Posterior vena cava (tissue), 2 donors: ENCODE measurements at regions not wholly inside any gene's neighbourhood (a gene's known extent, or its start where the extent isn't known, plus 50 kb on each side); places are given as distances from the start of the nearest gene placed in this dataset.

Experiments used
- DNase-seq: peaks from one replicate; pipeline ENCODE4 v3.0.0-alpha.2; 2020; ENCODE audit warnings: low spot score
- intact Hi-C, 2 donors: fragments of 100-400 bp; cut with DNase I; formaldehyde crosslinking; loops; one replicate each; pipeline versions ENCODE4 v1.14.1 to v1.14.2; 2022 to 2023
- donor health status: DM: yes; HTN: yes; CAD: no.
- donor health status: DM: yes; HTN: yes; CAD: no.

DNA sequence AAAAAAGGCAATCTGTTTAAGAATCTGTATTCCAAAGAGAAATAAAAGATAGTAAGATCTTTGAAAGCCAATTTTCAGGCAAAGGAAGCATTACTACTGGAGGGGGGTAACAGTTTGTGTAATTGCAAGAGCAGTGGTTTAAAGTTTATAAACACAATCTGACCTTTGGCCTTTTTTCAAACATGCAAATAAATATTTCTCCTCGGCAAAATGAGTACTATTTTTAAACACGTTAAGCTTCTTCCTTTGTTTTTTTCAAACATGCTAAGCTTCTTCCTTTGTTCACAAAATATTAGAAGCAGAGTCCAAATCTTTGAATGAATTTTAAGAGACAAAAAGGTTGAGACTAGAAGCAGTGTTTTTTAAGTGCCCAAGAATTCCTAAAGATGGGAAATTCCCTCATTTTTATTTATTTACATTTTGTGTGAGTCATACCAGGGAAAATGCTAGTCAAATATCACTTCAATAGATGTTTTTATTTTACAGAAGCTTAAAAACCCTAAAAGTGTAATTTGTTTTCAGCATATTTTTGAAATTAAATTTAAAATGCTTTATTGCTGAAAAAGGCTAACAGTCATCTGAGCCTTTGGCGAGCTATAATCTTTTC lies 229.3 kb downstream of the GPR37 start:
- intact Hi-C loops, result no loop called here
- no peak for DNase-seq

DNA sequence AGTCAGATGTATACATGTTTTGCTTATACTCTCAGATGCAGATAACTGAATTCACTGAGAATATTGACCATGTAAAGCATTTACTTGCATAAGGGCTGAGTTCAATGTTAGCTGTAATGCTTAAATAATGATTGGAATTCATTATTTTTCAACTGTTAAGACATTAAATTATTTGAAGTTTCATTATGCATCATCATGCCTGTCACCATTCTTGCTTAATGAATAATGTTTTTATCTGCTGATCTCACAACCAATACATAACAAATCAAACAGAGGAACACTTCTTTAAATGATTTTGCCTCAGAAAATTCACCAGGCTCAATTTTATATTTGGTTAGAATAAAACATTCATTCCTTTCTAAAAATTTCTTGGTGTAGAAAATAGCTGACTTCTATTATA lies 233.4 kb downstream of the GPR37 start:
- intact Hi-C loops, result no loop called here
- no peak for DNase-seq

DNA sequence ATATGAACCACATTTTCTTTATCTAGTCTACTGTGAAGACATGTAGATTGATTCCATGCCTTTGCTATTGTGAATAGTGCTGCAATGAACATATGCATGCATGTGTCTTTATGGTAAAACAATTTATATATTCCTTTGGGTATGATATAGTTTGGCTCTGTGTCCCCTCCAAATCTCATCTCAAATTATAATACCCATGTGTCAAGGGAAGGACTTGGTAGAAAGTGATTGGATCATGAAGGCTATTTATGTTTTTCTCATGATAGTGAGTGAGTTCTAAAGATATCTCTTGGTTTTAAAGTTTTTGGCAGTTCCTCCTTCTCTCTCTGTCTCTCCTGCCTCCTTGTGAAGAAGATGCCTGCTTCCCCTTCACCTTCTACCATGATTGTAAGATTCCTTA lies 248.7 kb downstream of the GPR37 start:
- intact Hi-C loops, result no loop called here

DNA sequence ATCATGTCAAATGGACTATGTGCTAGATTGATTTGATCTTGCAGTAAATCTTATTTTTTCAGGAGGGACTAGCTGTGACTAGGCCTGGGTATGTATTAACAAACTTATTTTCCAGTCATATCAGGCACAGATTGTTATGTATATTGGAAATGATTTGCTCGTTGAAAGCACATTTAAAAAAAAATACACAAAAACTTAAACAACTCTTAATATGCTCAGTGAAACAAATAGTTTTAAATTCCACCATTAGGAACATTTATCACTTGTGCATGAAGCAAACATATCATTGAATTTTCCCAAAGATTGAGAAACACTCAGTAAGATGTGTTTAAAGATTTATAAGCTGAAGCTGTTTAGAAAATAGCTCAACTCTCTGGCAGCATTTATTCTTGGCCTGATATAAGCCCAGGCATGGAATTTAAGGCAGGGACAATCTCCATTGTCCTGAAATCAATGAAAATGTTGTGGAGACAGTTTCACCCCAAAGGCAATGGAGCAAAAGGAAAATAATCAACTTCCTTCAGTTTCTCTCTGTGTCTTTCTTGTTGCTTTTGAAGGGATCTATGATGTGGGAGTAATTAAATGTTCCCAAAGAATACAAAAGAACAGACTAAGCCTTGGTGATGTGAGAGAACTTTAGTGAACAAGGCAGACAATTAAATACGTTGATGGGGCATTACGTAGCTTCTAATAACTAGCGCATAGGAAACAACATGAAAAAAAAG lies 250.3 kb downstream of the GPR37 start:
- intact Hi-C loops, result no loop called here
- no peak for DNase-seq

More for the DNA sequence above, 248.7 kb downstream of the GPR37 start:
- no peak for DNase-seq

DNA sequence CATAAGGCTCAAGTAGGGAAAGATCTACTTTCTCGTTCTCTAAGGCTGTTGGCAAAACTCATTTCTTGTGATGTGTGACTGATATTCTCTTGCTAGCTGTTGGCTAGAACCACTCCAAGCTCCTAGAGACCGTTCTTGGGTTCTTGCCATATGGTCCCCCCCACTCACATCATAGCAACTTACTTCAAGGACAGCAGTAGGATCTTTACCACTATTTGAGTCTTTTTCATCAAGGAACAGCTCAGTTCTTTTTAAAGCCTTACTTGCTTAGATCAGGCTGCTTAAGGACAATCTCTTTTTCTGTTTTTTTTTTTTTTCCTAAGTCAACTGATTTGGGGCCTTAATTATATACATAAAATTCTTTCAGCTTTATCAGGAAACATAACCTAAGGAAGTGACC lies 251.1 kb downstream of the GPR37 start:
- DNase-seq, result no peak
- intact Hi-C loops, result no loop called here

DNA sequence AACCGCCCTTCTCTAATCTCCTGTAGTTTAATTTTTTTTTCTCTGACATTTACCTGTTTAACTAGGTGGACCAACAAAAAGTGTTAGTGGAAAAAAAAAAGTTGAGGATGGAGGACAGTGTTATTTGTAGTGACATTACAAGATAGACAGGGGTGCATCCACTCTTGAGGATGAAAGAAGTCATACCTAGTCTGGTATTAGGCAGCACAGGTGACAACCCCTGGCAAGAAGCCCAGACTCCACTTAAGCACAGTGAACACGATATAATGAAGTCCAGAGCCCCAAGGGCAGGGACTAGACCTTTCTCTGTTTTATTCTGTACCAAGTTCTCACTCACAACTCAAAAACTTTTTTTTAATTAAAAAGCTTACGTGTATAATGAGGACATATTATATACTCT lies 268.4 kb downstream of the GPR37 start:
- intact Hi-C loops, result no loop called here
- no peak for DNase-seq

DNA sequence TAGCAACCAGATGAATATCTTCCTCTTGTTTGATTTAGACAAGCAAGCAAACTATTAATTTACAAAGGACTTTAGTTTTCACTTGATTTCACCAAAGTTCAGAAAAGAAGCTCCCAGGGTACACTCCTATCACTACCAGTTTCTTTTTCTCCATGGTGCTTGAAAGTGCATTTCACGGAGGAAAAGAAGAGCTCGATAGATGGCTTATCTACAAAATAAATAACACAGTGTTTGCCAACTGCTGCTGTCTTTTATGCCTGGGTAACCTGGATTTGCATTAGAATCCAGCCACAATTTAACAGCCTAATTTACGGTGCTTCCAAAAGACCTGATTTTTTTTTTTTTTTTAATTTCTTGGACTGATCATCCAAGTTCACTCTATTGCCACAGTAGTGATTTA lies 275.7 kb downstream of the GPR37 start:
- intact Hi-C loops, result no loop called here

DNA sequence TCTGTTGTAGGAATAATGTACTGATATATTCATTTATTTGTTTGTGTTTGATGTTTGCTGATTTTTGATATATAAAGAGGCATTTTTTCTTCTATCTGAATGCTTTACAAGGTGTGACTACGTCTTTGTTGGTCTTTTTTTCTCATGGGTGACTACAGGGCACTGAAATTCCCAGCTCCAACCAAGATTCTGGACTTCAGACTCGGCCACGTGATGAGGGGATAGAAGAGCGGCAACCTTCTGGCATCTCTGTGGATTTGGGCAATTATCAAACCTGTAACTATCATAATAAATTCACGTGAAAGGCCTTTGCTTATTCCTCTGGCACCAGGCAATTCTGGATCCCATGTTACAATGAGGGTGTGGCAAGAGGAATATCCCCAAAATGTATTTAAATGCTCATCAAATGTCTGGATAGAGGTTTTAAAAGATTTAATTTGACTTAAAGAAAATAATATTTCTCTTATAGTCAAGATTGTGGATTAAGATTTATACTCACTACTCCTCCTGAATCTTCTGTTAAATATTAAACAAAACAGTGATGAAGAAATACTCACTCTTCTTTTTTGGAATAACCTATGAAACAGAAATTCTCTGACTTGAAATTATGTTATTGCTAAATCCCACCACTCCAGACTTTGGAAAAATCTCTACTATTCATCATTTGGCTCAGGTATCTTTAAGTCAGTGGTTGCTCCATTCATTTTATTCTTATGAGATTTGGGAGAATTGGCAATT lies 276.3 kb downstream of the GPR37 start:
- no peak for DNase-seq
- intact Hi-C loops, result no loop called here

More for the DNA sequence above, 275.7 kb downstream of the GPR37 start:
- DNase-seq, result no peak

DNA sequence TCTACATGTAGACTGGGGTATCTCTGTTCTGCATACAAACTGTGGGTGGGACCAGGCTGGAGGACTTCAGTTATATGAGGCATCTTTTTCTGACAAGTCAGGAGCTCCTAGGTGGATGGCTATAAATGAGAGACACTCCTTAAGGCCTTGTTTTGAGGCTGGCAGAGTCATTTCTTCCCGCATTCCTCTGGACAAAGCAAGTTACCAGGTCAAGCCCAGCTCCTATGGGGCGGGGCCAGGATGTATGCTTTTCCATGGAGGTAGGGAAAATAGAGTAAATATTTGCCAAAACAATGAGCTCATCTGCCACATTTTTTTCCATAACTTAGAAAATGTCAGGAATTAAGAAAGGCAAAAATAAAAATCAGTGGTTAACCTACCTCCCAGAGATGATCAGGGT lies 283.4 kb downstream of the GPR37 start:
- intact Hi-C loops, result no loop called here
- no peak for DNase-seq

DNA sequence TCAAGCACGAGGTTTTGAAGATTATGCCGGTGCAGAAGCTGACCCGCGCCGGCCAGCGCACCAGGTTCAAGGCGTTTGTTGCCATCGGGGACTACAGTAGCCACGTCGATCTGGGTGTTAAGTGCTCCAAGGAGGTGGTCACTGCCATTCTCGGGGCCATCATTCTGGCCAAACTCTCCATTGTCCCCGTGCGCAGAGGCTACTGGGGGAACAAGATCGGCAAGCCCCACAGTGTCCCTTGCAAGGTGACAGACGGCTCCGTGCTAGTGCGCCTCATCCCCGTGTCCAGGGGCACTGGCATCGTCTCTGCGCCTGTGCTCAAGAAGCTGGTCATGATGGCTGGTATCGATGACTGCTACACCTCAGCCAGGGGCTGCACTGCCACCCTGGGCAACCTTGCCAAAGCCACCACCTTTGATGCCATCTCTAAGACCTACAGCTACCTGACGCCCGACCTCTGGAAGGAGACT lies 284.7 kb downstream of the GPR37 start:
- intact Hi-C loops, result no loop called here
- DNase-seq, result peak; percentile 31

DNA sequence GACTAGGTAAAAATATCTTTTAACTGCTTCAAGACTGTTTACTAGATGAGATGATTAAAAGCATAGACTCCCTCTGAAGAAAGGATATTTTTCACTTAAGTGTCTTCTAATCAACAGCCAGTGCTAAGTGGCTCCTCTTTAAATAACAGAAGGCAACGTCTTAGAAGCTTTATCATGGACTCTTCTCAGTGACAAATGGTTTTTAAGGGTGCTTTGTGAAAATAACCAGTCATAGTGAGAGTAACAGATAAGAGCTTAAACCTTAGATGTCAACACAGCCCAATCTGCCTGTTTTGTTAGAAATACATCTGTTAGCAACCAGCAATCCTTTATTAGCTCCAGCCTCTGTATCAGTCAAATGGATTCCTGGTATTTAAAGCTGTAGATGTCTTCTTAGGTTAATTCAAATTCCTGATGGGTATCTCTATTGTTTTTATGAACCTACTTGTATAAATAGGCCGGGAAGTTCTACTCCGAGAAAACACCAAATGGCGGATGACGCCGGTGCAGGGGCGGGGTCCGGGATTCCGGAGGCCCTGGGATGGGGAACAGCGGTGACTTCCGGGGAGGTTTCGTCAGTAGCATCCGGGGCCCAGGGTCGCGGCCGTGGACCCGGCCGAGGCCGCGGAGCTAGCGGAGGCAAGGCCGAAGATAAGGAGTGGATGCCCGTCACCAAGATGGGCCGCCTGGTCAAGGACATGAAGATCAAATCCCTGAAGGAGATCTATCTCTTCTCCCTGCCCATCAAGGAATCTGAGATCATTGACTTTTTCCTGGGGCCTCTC lies 285.4 kb downstream of the GPR37 start:
- DNase-seq, result peak; percentile 61
- intact Hi-C loops, result no loop called here

DNA sequence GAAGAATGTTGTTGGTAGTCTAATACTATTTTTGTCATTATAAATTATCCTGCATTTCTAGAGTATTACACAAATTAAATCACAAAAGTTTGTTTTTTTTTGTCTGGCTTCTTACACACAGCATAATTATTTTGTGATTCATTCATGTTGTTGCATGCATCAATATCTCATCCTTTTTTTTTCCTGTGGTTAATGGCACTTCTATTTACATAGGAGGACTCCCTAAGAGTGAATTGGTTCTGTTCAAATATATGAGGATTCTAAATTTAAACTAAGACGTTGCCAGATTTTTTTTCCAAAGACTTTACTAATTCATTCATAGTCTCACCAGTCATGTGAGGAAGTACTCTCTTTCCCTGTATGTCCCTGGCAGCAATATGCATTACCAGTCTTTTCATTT lies 303.3 kb downstream of the GPR37 start:
- DNase-seq, result no peak
- intact Hi-C loops, result no loop called here

DNA sequence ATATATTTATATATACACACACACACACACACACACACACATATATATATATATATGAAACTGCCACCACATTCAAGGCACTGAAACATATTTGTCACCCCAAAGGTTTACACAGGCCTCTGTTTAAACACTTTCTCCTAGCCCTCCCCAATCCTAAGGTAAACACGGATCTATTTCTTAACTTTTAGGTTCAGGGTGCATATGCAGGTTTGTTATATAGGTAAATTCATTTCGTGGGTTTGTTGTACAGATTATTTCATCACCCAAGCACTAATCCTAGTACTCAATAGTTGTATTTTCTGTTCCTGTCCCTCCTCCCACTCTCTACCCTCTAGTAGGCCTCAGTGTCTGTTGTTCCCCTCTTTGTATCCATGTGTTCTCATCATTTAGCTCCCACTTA lies 305.0 kb downstream of the GPR37 start:
- no peak for DNase-seq
- intact Hi-C loops, result no loop called here

DNA sequence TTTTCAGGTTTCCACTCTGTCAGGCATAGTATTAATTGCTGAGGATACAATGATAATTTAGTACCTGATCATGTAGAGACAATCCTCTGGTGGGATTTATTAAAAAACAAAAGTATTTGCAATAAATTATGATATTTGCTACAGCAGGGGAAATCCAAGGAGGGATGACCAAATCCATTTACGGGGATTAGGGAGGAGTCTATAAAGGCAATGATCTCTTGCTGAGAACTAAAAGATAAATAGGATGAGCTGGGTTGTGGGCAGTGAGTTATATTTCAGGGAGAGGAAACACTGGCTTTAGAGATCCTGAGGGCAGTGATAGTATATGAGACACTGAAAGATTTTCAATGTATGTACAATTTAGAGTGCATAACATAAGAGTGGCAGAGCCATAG lies 305.5 kb downstream of the GPR37 start:
- intact Hi-C loops, result no loop called here
- DNase-seq, result no peak

DNA sequence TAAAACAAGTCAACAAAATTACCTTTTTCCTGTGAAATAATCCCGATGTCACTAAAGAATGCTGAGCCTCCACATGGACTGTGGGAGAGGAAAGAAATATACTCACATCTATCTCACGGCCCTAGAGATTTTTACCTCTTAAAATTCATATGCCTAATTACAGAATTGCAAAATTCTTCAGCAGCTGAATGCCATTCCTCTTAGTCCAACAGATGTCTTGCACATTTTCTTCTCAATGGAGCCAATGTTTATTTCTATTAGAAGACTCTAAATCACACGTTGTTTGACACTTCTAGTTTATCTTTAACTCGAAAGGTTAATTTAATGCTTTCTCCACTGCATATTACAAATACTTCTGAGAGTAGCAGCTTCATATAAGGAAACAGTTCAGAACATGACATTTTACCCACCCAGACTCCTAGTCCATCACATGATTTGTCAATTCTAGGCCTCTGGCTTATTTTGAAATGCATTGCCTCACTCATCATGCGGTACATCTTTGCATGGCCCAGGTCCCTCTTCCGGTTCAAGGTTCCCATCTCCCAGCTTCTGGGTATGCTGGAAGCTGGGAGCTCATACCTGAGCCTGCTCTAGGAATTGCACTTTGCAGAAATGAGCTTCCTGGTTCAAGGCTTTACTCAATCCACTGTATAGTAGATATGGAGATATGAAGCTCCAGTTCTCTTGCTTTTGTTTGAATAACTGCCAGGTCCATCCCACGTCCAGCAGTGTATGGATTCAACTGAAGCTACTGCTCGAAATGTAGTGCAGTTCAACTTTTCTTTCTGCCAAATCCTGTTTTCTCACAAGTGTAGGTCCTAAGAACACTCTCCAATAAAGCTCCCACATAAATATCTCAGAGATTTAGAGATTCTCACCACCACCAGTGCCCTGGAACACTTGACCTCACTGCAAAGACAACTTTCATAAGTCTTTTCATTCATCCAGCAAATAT lies 306.2 kb downstream of the GPR37 start:
- no peak for DNase-seq
- intact Hi-C loops, result no loop called here

DNA sequence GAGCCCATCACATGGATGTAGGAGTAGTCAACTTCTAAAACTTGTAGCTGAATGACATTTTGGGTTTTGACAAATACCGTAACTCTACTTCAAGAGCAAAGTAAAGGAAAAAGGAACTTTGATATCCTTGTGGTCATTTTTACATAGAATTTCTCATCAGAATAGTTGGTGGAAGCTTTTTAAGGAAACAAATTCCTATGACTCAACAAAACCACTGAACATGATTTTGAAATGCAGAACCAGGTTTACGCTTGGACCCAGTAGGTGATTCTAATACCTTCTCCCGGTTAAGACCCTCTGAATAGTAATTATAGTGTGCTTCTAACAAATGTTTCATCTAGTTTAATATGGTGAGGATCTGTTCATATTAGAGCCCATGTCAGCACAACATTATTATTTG lies 307.8 kb downstream of the GPR37 start:
- intact Hi-C loops, result no loop called here
- DNase-seq, result no peak

DNA sequence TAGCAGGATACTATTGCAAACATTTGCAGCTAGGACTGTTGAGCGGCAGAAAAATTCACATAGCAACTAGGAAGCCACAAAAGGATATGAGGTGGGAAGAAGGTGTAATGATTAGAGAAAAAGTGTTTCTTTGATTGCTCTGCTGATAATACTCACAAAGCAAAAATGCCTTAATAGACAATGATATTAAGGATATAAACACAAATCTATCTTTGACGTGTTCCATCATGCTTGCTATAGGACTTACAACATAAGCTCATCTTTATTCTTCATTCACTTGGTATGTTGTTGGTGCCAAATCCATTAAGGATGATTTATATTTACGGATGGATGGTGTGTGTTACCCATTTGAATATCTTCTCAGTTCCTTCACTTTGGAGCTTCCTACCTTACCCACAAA lies 309.3 kb downstream of the GPR37 start:
- no peak for DNase-seq
- intact Hi-C loops, result no loop called here

DNA sequence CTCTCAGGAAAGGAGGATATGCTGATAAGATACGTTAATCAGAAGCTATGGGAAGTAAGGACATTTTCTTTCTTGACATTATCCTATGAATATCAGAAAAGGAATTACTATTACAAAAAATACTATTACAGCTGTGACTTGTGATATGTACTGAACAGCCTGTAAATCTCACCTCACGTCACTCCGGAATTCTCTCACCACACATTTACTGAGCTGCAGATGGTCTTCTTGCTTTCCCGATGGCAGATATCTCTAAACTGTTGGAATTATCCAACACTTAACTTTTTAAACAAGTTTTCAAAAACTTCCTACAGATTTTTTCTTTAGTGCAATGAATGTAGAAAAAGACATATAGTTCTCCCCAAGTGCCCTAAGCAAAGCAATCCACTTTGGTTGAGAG lies 313.4 kb downstream of the GPR37 start:
- no peak for DNase-seq
- intact Hi-C loops, result no loop called here

DNA sequence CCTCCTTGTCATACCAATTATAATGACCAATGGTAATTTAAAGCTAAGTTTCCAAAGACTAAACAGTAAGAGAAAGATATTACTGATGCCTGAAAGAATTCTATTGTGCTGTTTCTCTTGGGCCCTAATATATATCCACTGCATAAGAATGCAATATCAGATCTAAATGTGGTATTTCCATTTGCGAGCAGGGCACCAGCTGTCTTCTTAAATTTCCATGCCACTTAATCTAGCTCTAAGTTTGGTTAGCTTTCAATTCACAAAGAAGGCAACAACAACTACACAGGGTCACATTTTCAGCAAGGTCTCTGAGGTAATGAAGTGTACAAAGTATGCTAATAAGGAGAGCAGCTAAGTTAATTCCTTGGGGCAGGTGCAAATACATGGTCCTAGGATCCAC lies 315.7 kb downstream of the GPR37 start:
- DNase-seq, result no peak
- intact Hi-C loops, result no loop called here
